ENCODE measurements at regions not wholly inside any gene's neighbourhood (a gene's known extent, or its start where the extent isn't known, plus 50 kb on each side); places are given as distances from the start of the nearest gene placed in this dataset.
"Not testable (repeated sequence)": the region's sequence is repeated elsewhere in the genome, so short reads cannot be mapped to it uniquely, and the experiment has no call there.

- not testable (repeated sequence) for H3K27me3 Mint-ChIP-seq (ENCODE audit: insufficient read depth, low read depth, poor library complexity); H3K79me2 ChIP-seq (replicated peaks; ENCODE audit: insufficient read depth); H3K36me3 Mint-ChIP-seq (ENCODE audit: low read depth); H3K4me1 ChIP-seq (ENCODE audit: insufficient read depth); DNase-seq (ENCODE audit: low spot score); H4K20me1 ChIP-seq (replicated peaks; ENCODE audit: insufficient read depth); H3K27ac Mint-ChIP-seq; H3K4me3 Mint-ChIP-seq; H3K4me2 ChIP-seq; H3K36me3 ChIP-seq (ENCODE audit: insufficient read depth); ATAC-seq; H2AFZ ChIP-seq; H3K4me3 ChIP-seq; H3K9me2 ChIP-seq (ENCODE audit: insufficient read depth); H3K4me1 Mint-ChIP-seq; H3F3A ChIP-seq (replicated peaks; ENCODE audit: low read depth); H3K27ac ChIP-seq (ENCODE audit: low read depth)
- peaks cover 55% of the 10 kb centered on the region; the same call in 1 of the 2 replicates for H3K27me3 ChIP-seq (ENCODE audit: insufficient read depth)
- H3K9me3 Mint-ChIP-seq = peaks cover 28% of the 10 kb centered on the region
Measured at GRCh38 chr9:41040705-41041342, 87.7 kb downstream of the FOXD4L6 start.

GRCh38 chr9:41035276-41035675, 93.2 kb downstream of the FOXD4L6 start:
- H3K79me2 ChIP-seq (replicated peaks; ENCODE audit: insufficient read depth); H3K4me1 Mint-ChIP-seq; H3K4me3 Mint-ChIP-seq; H3K9me2 ChIP-seq (ENCODE audit: insufficient read depth); H3F3A ChIP-seq (replicated peaks; ENCODE audit: low read depth); H3K27ac Mint-ChIP-seq; H3K27ac ChIP-seq (ENCODE audit: low read depth); H3K4me1 ChIP-seq (ENCODE audit: insufficient read depth); H3K4me3 ChIP-seq; DNase-seq (ENCODE audit: low spot score); H2AFZ ChIP-seq; ATAC-seq; H3K36me3 ChIP-seq (ENCODE audit: insufficient read depth); H3K36me3 Mint-ChIP-seq (ENCODE audit: low read depth); H4K20me1 ChIP-seq (replicated peaks; ENCODE audit: insufficient read depth); H3K4me2 ChIP-seq; H3K27me3 Mint-ChIP-seq (ENCODE audit: insufficient read depth, low read depth, poor library complexity): not testable (repeated sequence)
- H3K27me3 ChIP-seq (ENCODE audit: insufficient read depth) = peaks cover 40% of the 10 kb centered on the region
- peaks cover 13% of the 10 kb centered on the region; the same call in 1 of the 3 replicates for H3K9me3 Mint-ChIP-seq

- H3K4me2 ChIP-seq; H3K9me2 ChIP-seq (ENCODE audit: insufficient read depth); DNase-seq (ENCODE audit: low spot score); H3K4me3 Mint-ChIP-seq; H3F3A ChIP-seq (replicated peaks; ENCODE audit: low read depth); H3K4me3 ChIP-seq; H3K4me1 ChIP-seq (ENCODE audit: insufficient read depth); H3K36me3 Mint-ChIP-seq (ENCODE audit: low read depth); H2AFZ ChIP-seq; H3K4me1 Mint-ChIP-seq; H3K27ac Mint-ChIP-seq; H3K27me3 Mint-ChIP-seq (ENCODE audit: insufficient read depth, low read depth, poor library complexity); H4K20me1 ChIP-seq (replicated peaks; ENCODE audit: insufficient read depth); H3K79me2 ChIP-seq (replicated peaks; ENCODE audit: insufficient read depth); H3K36me3 ChIP-seq (ENCODE audit: insufficient read depth); H3K27ac ChIP-seq (ENCODE audit: low read depth); ATAC-seq: not testable (repeated sequence)
- peaks cover 11% of the 10 kb centered on the region; the same call in 1 of the 3 replicates for H3K9me3 Mint-ChIP-seq
- H3K27me3 ChIP-seq (ENCODE audit: insufficient read depth) = peaks cover 35% of the 10 kb centered on the region
Measured at GRCh38 chr9:41034699-41035197, 93.7 kb downstream of the FOXD4L6 start.

GRCh38 chr9:41033877-41034276, 94.6 kb downstream of the FOXD4L6 start:
- ATAC-seq; H3K27ac ChIP-seq (ENCODE audit: low read depth); H3K36me3 Mint-ChIP-seq (ENCODE audit: low read depth): not testable (repeated sequence)

GRCh38 chr9:41033360-41033759, 95.1 kb downstream of the FOXD4L6 start:
- H3F3A ChIP-seq (replicated peaks; ENCODE audit: low read depth); H3K36me3 ChIP-seq (ENCODE audit: insufficient read depth); H3K36me3 Mint-ChIP-seq (ENCODE audit: low read depth); H3K4me1 Mint-ChIP-seq; H3K4me3 Mint-ChIP-seq; DNase-seq (ENCODE audit: low spot score); H3K79me2 ChIP-seq (replicated peaks; ENCODE audit: insufficient read depth); H3K9me2 ChIP-seq (ENCODE audit: insufficient read depth); H2AFZ ChIP-seq; H4K20me1 ChIP-seq (replicated peaks; ENCODE audit: insufficient read depth); H3K4me2 ChIP-seq; H3K27ac ChIP-seq (ENCODE audit: low read depth); H3K27me3 Mint-ChIP-seq (ENCODE audit: insufficient read depth, low read depth, poor library complexity); H3K4me1 ChIP-seq (ENCODE audit: insufficient read depth); H3K27ac Mint-ChIP-seq; H3K4me3 ChIP-seq; ATAC-seq: not testable (repeated sequence)
- H3K27me3 ChIP-seq (ENCODE audit: insufficient read depth) = peaks cover 38% of the 10 kb centered on the region
- peaks cover 18% of the 10 kb centered on the region for H3K9me3 Mint-ChIP-seq

More at GRCh38 chr9:41033877-41034276, 94.6 kb downstream of the FOXD4L6 start:
- peaks cover 38% of the 10 kb centered on the region for H3K27me3 ChIP-seq (ENCODE audit: insufficient read depth)
- H3K36me3 ChIP-seq (ENCODE audit: insufficient read depth); H2AFZ ChIP-seq; H3K9me2 ChIP-seq (ENCODE audit: insufficient read depth); H3K27me3 Mint-ChIP-seq (ENCODE audit: insufficient read depth, low read depth, poor library complexity); DNase-seq (ENCODE audit: low spot score); H3K4me3 Mint-ChIP-seq; H3K79me2 ChIP-seq (replicated peaks; ENCODE audit: insufficient read depth); H3K4me2 ChIP-seq; H3F3A ChIP-seq (replicated peaks; ENCODE audit: low read depth); H3K27ac Mint-ChIP-seq; H3K4me1 ChIP-seq (ENCODE audit: insufficient read depth); H3K4me3 ChIP-seq; H3K4me1 Mint-ChIP-seq; H4K20me1 ChIP-seq (replicated peaks; ENCODE audit: insufficient read depth): not testable (repeated sequence)
- H3K9me3 Mint-ChIP-seq = peaks cover 14% of the 10 kb centered on the region; the same call in 1 of the 3 replicates

- not testable (repeated sequence) for ATAC-seq; H3K27ac Mint-ChIP-seq; H3K4me1 Mint-ChIP-seq; DNase-seq (ENCODE audit: low spot score); H3K4me1 ChIP-seq (ENCODE audit: insufficient read depth); H3K27ac ChIP-seq (ENCODE audit: low read depth); H3K4me3 Mint-ChIP-seq; H3K79me2 ChIP-seq (replicated peaks; ENCODE audit: insufficient read depth); H3K9me2 ChIP-seq (ENCODE audit: insufficient read depth); H4K20me1 ChIP-seq (replicated peaks; ENCODE audit: insufficient read depth); H3K4me3 ChIP-seq; H2AFZ ChIP-seq; H3K27me3 Mint-ChIP-seq (ENCODE audit: insufficient read depth, low read depth, poor library complexity); H3F3A ChIP-seq (replicated peaks; ENCODE audit: low read depth); H3K36me3 ChIP-seq (ENCODE audit: insufficient read depth); H3K4me2 ChIP-seq
- peaks cover 41% of the 10 kb centered on the region for H3K27me3 ChIP-seq (ENCODE audit: insufficient read depth)
- Mint-ChIP-seq H3K36me3 (ENCODE audit: low read depth) (peaks cover 13% of the 10 kb centered on the region; the same call in 2 of the 3 replicates), H3K9me3 (peaks cover 41% of the 10 kb centered on the region)
Measured at GRCh38 chr9:41026912-41027676, 101.4 kb downstream of the FOXD4L6 start.
